Suprapubic skin (tissue), 4 donors: ENCODE measurements at regions not wholly inside any gene's neighbourhood (a gene's known extent, or its start where the extent isn't known, plus 50 kb on each side); places are given as distances from the start of the nearest gene placed in this dataset.

Experiments
- EP300 ChIP-seq: sonication (generic); formaldehyde crosslinking; IDR thresholded peaks from one replicate; pipeline ENCODE4 v1.6.1; 2017; ENCODE audit warnings: antibody characterized with exemption
- POLR2A ChIP-seq, 2 donors: fragments of 450-650 bp; IDR thresholded peaks; one replicate each; pipeline ENCODE4 v1.6.1; 2017; ENCODE audit warnings: antibody characterized with exemption in 2 of 2, mild to moderate bottlenecking in 2 of 2, moderate library complexity in 2 of 2
- POLR2AphosphoS5 ChIP-seq, 3 donors: sonication (generic); formaldehyde crosslinking; IDR thresholded peaks; one replicate each; pipeline ENCODE4 v1.6.1; 2017; ENCODE audit warnings: antibody characterized with exemption in 3 of 3
- TF ChIP-seq, protein P1 (sequence below), 2 donors: fragments of 200-600 bp in 1 of 2; fragments of 450-650 bp in 1 of 2; sonication (generic) in 1 of 2; IDR thresholded peaks; one replicate each; pipeline ENCODE4 v1.5.1; 2016 to 2019; ENCODE audit warnings: antibody characterized with exemption in 2 of 2, mild to moderate bottlenecking in 1 of 2, moderate library complexity in 1 of 2

DNA sequence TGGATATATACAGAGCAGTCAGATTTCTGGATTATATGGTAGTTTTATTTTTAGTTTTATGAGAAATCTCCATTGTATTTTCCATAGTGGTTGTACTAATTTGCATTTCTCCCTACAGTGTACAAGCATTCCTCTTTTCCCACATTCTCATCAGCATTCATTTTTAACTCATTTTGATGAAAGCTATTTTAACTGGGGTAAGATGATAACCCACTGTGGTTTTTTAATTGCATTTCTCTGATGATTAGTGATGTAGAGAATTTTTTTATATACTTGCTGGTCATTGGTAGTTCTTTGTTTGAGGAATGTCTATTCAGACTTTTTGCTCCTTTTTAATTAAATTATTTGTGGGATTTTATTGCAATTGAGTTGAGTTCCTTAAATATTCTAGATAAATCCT is 903.6 kb downstream of the DIPK2A start:
- TF ChIP-seq POLR2A (IDR thresholded peaks at IDR 0.05), result no peak
- TF ChIP-seq, protein P1, sequence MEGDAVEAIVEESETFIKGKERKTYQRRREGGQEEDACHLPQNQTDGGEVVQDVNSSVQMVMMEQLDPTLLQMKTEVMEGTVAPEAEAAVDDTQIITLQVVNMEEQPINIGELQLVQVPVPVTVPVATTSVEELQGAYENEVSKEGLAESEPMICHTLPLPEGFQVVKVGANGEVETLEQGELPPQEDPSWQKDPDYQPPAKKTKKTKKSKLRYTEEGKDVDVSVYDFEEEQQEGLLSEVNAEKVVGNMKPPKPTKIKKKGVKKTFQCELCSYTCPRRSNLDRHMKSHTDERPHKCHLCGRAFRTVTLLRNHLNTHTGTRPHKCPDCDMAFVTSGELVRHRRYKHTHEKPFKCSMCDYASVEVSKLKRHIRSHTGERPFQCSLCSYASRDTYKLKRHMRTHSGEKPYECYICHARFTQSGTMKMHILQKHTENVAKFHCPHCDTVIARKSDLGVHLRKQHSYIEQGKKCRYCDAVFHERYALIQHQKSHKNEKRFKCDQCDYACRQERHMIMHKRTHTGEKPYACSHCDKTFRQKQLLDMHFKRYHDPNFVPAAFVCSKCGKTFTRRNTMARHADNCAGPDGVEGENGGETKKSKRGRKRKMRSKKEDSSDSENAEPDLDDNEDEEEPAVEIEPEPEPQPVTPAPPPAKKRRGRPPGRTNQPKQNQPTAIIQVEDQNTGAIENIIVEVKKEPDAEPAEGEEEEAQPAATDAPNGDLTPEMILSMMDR (IDR thresholded peaks at IDR 0.05), result no peak
- no peak for TF ChIP-seq EP300
- TF ChIP-seq POLR2AphosphoS5 (IDR thresholded peaks at IDR 0.05), result no peak
